Hematopoietic multipotent progenitor cell (in vitro differentiated cells): ENCODE measurements at regions not wholly inside any gene's neighbourhood (a gene's known extent, or its start where the extent isn't known, plus 50 kb on each side); places are given as distances from the start of the nearest gene placed in this dataset.
A peak's percentile ranks its signal among the peaks of the same experiment; 100 is the strongest.
"Not testable (repeated sequence)": the region's sequence is repeated elsewhere in the genome, so short reads cannot be mapped to it uniquely, and the experiment has no call there.

Experiments
- DNase-seq, 3 donors: peaks; one replicate each; pipeline ENCODE4 v3.0.0-alpha.2; 2011 to 2015; ENCODE audit warnings: low read depth in 2 of 3, low spot score in 2 of 3

GRCh38 chr2:228600265-228600664 lies 418.8 kb upstream of the SPHKAP start:
- DNase-seq = no peak

- DNase-seq = no peak
Measured at GRCh38 chr2:228599781-228600180, 418.3 kb upstream of the SPHKAP start.

DNA sequence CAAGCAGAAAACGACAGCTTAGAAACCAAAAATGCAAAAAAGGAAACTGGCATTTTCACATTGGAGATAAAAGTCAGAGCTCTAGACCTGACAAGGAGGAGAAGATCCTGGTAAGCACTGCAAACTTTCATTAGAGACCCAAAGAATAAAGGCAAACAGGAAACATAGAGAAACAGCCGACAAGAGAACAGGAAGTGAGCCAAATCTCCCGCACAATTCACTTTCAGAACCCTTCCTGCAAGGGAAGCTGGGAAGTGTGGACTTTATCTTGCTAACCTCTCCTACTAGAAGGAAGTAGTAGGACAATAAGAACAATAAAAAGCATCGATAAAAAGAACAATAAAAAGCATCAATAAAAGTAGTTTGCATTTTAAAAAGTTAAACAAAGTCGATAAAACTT lies 417.8 kb upstream of the SPHKAP start:
- DNase-seq = no peak

DNA sequence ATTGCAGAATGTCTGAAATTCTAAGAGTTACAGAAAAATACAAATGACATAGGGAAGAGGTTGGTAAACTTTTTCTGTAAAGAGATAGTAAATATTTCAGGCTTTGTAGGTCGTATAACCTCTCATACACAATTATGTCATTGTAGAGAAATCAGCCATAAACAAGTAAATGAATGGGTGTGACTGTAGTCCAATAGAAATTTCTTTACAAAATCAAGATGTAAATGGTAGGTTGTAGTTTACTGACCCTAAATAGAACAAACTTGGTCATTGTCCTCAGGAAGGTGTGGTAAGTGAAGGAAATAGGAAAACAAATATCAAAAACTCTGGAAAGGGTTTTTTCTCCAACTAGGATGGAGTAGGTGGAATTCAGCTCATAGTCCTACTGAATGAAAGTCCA lies 415.5 kb upstream of the SPHKAP start:
- no peak for DNase-seq

- DNase-seq = no peak
Measured at GRCh38 chr2:228594012-228594411, 412.5 kb upstream of the SPHKAP start.

DNA sequence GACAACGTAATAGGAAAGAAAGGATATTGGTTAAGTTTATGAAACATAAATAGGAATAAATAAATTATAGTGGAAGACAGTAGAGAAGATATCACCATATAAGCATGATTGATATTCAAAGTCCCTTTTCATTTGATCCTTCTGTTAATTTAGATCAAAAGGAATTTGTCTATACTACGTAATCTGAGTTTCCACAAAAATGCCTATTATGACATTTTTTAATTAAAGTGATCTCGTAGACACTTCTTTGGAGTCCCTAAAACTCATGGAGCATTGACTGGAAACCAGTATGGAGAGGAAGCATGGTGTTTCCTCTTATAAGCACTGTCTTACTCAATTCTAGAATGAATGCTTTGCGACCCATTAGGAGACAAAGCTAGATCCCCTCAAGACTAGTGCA lies 411.4 kb upstream of the SPHKAP start:
- DNase-seq = no peak

GRCh38 chr2:228590681-228591080 lies 409.2 kb upstream of the SPHKAP start:
- DNase-seq = no peak

- no peak for DNase-seq
Measured at GRCh38 chr2:228589115-228589514, 407.6 kb upstream of the SPHKAP start.

GRCh38 chr2:228581731-228582130 lies 400.2 kb upstream of the SPHKAP start:
- no peak for DNase-seq

- DNase-seq = no peak
Measured at GRCh38 chr2:228575897-228576296, 394.4 kb upstream of the SPHKAP start.

GRCh38 chr2:228568275-228568674 lies 386.8 kb upstream of the SPHKAP start:
- DNase-seq = not testable (repeated sequence)

GRCh38 chr2:228561816-228562215 lies 380.3 kb upstream of the SPHKAP start:
- no peak for DNase-seq

GRCh38 chr2:228559774-228560415 lies 378.4 kb upstream of the SPHKAP start:
- DNase-seq = no peak

DNA sequence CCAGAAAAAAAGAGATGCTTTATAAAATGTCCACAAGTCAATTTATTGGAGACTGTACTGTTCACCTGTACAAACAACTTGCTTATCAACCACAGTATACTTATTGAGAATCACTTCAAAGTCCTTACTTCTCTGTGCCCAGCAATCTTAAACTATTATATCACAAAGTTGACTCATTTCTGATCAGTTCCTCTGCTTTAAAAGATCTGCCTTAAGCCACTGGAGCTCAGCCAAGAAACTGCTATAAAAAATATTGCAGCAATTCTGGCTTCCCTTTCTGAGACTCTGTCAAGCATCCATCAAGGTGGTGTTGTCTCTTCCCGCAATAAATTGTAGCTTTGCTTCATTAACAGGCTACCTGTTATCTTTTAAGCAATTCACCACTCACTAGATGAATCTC lies 375.2 kb upstream of the SPHKAP start:
- peak in 1 of 3 donors; percentile 5 for DNase-seq

DNA sequence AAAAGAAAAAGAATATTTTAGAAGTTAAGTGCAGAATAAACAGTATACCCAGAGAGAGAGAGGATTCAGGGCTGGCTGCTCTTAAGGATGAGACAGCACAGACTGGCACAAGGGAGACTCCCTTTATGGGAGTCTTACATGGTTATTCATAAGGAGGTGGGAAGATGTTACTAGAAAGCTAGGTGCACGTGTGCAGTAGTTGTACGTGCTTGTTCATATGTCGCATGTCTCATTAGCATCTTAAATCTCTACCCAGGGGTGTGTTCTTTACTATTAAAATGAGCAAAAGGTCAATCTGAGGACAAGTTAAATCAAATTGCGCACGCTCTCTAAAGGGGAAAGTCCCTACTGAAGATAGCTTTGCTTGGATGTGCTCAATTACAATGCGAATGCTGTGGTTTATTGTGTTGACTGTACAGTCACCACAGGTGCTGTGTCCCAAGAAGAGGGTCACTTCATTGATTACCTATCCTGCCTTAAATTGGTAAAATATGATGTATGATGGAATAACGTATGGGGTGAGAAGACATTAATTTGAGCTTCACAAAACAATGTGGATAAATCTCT lies 368.0 kb upstream of the SPHKAP start:
- no peak for DNase-seq

DNA sequence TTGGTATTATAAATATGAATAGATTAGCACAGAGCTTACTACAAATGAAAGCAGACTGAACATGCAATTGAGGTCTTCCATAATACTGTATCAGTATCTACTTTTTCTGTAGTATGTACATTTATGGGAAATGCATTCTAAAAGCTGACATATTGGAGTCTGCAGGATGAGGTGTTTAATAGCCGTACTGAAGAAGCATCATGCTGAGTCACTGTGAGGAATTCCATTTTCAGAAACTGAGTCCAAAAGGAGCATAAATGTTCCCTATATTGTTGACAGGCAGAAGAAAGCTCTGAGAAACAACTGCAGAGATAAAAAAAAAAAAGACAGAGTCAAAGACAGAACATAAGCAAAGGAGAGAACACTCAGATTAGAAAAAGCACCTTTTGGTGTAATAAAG lies 366.7 kb upstream of the SPHKAP start:
- no peak for DNase-seq

GRCh38 chr2:228545748-228546145 lies 364.3 kb upstream of the SPHKAP start:
- no peak for DNase-seq

DNA sequence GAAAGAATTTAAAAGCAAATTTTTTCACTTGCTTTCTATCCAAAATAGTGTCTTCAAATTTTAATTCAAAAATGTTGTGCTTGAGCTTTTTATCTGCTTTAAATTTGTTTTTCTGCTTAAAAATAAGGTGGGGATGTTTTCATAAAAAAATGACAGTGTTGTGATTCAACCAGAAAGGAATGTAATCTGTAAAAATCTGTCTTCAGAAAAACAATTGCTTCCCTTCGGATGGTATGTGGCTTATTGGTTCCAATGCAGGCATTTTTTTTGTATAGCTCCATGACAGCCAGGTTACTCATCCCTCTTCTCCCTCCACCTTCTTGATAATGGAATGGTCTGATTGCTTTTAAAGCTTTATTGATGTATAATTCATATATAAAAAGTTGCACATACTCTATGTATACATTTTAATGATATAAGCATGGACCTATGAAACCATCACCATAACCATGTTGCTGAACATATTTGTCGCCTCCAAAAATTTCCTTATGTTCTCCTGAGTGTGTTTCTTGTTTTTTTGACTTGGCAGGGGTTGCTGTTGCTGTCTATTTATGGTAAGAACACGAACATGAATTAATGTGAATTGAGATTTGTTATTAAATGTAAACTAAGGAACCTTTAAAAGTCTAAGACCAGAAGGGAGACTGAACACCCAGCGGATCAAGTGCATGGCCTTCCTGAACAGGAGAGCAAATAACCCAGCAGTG lies 363.7 kb upstream of the SPHKAP start:
- DNase-seq = no peak

GRCh38 chr2:228543117-228543516 lies 361.6 kb upstream of the SPHKAP start:
- DNase-seq = no peak

- DNase-seq = no peak
Measured at GRCh38 chr2:228542277-228542676, 360.8 kb upstream of the SPHKAP start.

DNA sequence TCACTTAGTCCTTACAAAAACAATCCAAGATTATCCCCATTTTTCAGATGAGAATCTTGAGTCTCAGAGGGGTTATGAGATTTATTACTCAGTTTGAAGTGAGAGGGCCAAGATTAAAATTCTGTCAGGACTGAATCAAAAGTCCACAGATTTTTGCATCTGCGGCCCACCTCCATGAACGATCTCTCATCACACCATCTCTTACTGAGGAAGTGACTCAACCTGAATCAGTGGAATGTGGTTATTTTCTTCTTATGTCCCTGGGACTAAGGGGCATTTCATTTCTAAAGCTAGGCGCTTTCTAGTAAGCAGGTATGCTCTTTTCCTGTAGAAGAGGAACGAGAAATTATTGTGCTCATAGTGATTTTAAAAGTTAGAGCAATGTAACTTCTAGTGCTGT lies 360.3 kb upstream of the SPHKAP start:
- DNase-seq = no peak

DNA sequence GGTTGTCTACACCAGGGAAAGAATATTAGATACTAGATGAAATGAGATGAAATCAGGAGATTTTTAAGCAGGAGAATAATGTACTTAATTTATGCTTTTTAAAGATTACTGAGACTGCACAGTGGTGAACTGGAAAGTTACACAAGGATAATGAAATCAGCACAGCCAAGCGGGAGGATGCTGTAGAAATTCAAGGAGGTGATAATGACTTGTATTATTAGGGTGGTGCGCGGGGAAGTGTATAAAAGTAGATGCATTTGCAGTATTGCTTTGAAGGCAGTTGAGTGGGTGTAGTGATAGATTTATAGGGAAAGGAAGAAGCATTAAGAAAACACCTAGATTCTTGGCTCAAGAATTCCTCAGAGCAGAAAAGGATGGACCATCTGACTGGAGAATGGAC lies 359.5 kb upstream of the SPHKAP start:
- DNase-seq = no peak
